Endothelial cell of umbilical vein (primary cell): ENCODE measurements at regions not wholly inside any gene's neighbourhood (a gene's known extent, or its start where the extent isn't known, plus 50 kb on each side); places are given as distances from the start of the nearest gene placed in this dataset.
"Not testable (repeated sequence)": the region's sequence is repeated elsewhere in the genome, so short reads cannot be mapped to it uniquely, and the experiment has no call there.

Experiments used
- BruUV-seq: library from RNA; stranded (reverse); fragments of 400-500 nt; replicated peaks from 2 replicates; lab custom pipeline; 2021; lab: Mats Ljungman, UMichigan
- CTCF ChIA-PET: fragments of 300-600, 350-600 bp; sonication (Branson Sonifier 250); formaldehyde crosslinking; loops from one replicate; lab custom pipeline; 2021; ENCODE audit warnings: antibody characterized with exemption, inconsistent platforms; lab: Charles Lee
- POLR2A ChIA-PET: fragments of 300-600, 350-600 bp; sonication (Branson Sonifier 250); formaldehyde crosslinking; loops from one replicate; lab custom pipeline; 2021; ENCODE audit warnings: antibody characterized with exemption, inconsistent platforms; lab: Charles Lee
- DNase-seq: peaks from one replicate; pipeline ENCODE4 v3.0.0-alpha.2; 2011; ENCODE audit warnings: low read depth, low spot score
- FAIRE-seq: peaks from 2 replicates; lab custom pipeline; 2011; peaks lifted over from hg19 to GRCh38; lab: Jason Lieb, UNC
- H2AFZ ChIP-seq: 2 replicates; pipeline ENCODE4 v1.6.0; 2012; ENCODE audit warnings: low read depth, low read length, control low read depth, inconsistent platforms
- H3K27ac ChIP-seq: 2 replicates; pipeline ENCODE4 v1.5.1; 2011; ENCODE audit warnings: low read depth, mild to moderate bottlenecking, control low read depth, low read length, moderate library complexity; ENCODE audit not compliant: insufficient read depth
- H3K27me3 ChIP-seq, 2 experiments: 2 replicates each; pipeline versions ENCODE4 v1.6.0 to v1.6.1; 2011; ENCODE audit warnings: low read length in 2 of 2, mixed read lengths in 1 of 2; ENCODE audit not compliant: control insufficient read depth in 2 of 2, insufficient read depth in 2 of 2
- H3K36me3 ChIP-seq, 2 experiments: 2 replicates in 1 of 2; 3 replicates in 1 of 2; pipeline ENCODE4 v1.5.1; 2011; ENCODE audit warnings: low read length in 2 of 2, mild to moderate bottlenecking in 1 of 2, moderate library complexity in 1 of 2; ENCODE audit not compliant: control insufficient read depth in 2 of 2, insufficient read depth in 2 of 2; ENCODE audit errors: extremely low read depth in 1 of 2
- H3K4me1 ChIP-seq: 3 replicates; pipeline ENCODE4 v1.5.1; 2011; ENCODE audit warnings: mild to moderate bottlenecking, low read length; ENCODE audit not compliant: control insufficient read depth, insufficient read depth; ENCODE audit errors: extremely low read depth
- H3K4me2 ChIP-seq: 2 replicates; pipeline ENCODE4 v1.6.1; 2011; ENCODE audit warnings: low read length, control low read depth, mixed read lengths; ENCODE audit not compliant: insufficient read depth
- H3K4me3 ChIP-seq, 3 experiments: fragments of 200-600 bp in 1 of 3; sonication (generic), shearing (Covaris generic) in 1 of 3; replicated peaks in 1 of 3; 2 replicates each; pipeline ENCODE4 v1.5.1; 2011 to 2016; ENCODE audit warnings: control low read depth in 3 of 3, low read length in 3 of 3, mild to moderate bottlenecking in 2 of 3, inconsistent platforms in 1 of 3, low read depth in 1 of 3, moderate library complexity in 1 of 3; ENCODE audit not compliant: insufficient read depth in 1 of 3
- H3K79me2 ChIP-seq: 2 replicates; pipeline ENCODE4 v1.6.0; 2012; ENCODE audit warnings: low read length, inconsistent platforms; ENCODE audit not compliant: control insufficient read depth, insufficient read depth
- H3K9ac ChIP-seq: replicated peaks from 2 replicates; pipeline ENCODE3; 2011; ENCODE audit warnings: low read length, control low read depth; ENCODE audit not compliant: insufficient read depth; ENCODE audit errors: extremely low read depth
- H3K9me1 ChIP-seq: replicated peaks from 3 replicates; pipeline ENCODE4 v1.6.0; 2011; ENCODE audit warnings: mild to moderate bottlenecking, low read length; ENCODE audit not compliant: control insufficient read depth, insufficient read depth; ENCODE audit errors: extremely low read depth
- H3K9me3 ChIP-seq: replicated peaks from 2 replicates; pipeline ENCODE4 v1.5.1; 2012; ENCODE audit warnings: low read length, inconsistent platforms; ENCODE audit not compliant: control insufficient read depth, insufficient read depth
- H4K20me1 ChIP-seq: replicated peaks from 2 replicates; pipeline ENCODE3; 2011; ENCODE audit warnings: mild to moderate bottlenecking, low read length; ENCODE audit not compliant: control insufficient read depth, insufficient read depth; ENCODE audit errors: extremely low read depth
- CTCF ChIP-seq, 2 donors: IDR thresholded peaks; 1 replicate in 1 of 2; 2 replicates in 1 of 2; pipeline ENCODE4 v1.5.1; 2011; ENCODE audit warnings: low read length in 2 of 2, mild to moderate bottlenecking in 2 of 2, moderate library complexity in 2 of 2, control low read depth in 1 of 2, inconsistent platforms in 1 of 2, low read depth in 1 of 2; ENCODE audit not compliant: insufficient read depth in 1 of 2; ENCODE audit errors: extremely low read depth in 1 of 2
- EZH2 ChIP-seq: IDR thresholded peaks from 2 replicates; pipeline ENCODE4 v1.6.1; 2012; ENCODE audit warnings: borderline replicate concordance, low read depth, mild to moderate bottlenecking, moderate library complexity, low read length, inconsistent platforms; ENCODE audit not compliant: severe bottlenecking
- FOS ChIP-seq: IDR thresholded peaks from 2 replicates; pipeline ENCODE4 v1.6.1; 2011; ENCODE audit warnings: mild to moderate bottlenecking, low read length, moderate library complexity, borderline replicate concordance; ENCODE audit not compliant: insufficient read depth
- GATA2 ChIP-seq: IDR thresholded peaks from 2 replicates; pipeline ENCODE4 v1.7.0; 2011; ENCODE audit warnings: low read depth, mild to moderate bottlenecking, moderate library complexity, mixed read lengths, low read length; ENCODE audit not compliant: insufficient read length, insufficient read depth
- JUN ChIP-seq: IDR thresholded peaks from 2 replicates; pipeline ENCODE4 v1.6.1; 2011; ENCODE audit warnings: borderline replicate concordance, low read depth; ENCODE audit not compliant: insufficient read length, insufficient read depth
- MAX ChIP-seq: IDR thresholded peaks from 2 replicates; pipeline ENCODE4 v1.6.1; 2011; ENCODE audit not compliant: insufficient read depth, insufficient read length
- MYC ChIP-seq: IDR thresholded peaks from one replicate; pipeline ENCODE4 v1.6.1; 2011; ENCODE audit warnings: mild to moderate bottlenecking, low read depth, low read length
- POLR2A ChIP-seq: IDR thresholded peaks from 2 replicates; pipeline ENCODE4 v1.6.1; 2012; ENCODE audit warnings: low read depth, mild to moderate bottlenecking, control low read depth, low read length
- POLR2AphosphoS5 ChIP-seq: IDR thresholded peaks from 2 replicates; pipeline ENCODE4 v1.6.1; 2012; ENCODE audit warnings: low read depth, mild to moderate bottlenecking, control low read depth, low read length, moderate library complexity; ENCODE audit not compliant: insufficient read depth
- dilution Hi-C: fragments of 300-500 bp; cut with MboI; formaldehyde crosslinking; loops from one replicate; pipeline ENCODE4 v1.15.0; 2019; ENCODE audit warnings: low sequenced_read_pairs; ENCODE audit not compliant: extremely low pct_ligation_motif_present
- intact Hi-C: fragments of 100-400 bp; cut with micrococcal nuclease; formaldehyde crosslinking; loops from one replicate; pipeline ENCODE4 v1.10.0; 2022

GRCh38 chr4:140219567-140219966, 65.6 kb upstream of the MAML3 start:
- ChIA-PET CTCF (no interaction called here), POLR2A (no interaction called here)
- H3K9ac ChIP-seq, result no peak overlapping the region
- H3K9me1 ChIP-seq, result no peaks in the 10 kb centered on the region
- H3K4me2 ChIP-seq, result no peak overlapping the region
- H2AFZ ChIP-seq, result no peak overlapping the region
- H4K20me1 ChIP-seq, result no peaks in the 10 kb centered on the region
- FAIRE-seq (no peak), DNase-seq (no peak)
- peaks cover 19% of the 10 kb centered on the region for H3K4me1 ChIP-seq
- intact Hi-C loops, result no loop called here
- BruUV-seq, result no TSS peak
- H3K27me3 ChIP-seq, result no peaks in the 10 kb centered on the region
- H3K4me3 ChIP-seq, result no peak overlapping the region
- no peaks in the 10 kb centered on the region for H3K9me3 ChIP-seq
- H3K36me3 ChIP-seq, result no peaks in the 10 kb centered on the region
- H3K79me2 ChIP-seq, result no peaks in the 10 kb centered on the region
- dilution Hi-C loops, result no loop called here
- no peak overlapping the region for H3K27ac ChIP-seq
- no peak for TF ChIP-seq POLR2AphosphoS5
- no peak for TF ChIP-seq GATA2
- TF ChIP-seq EZH2, result no peak
- TF ChIP-seq MYC, result no peak
- no peak for TF ChIP-seq CTCF (IDR thresholded peaks at IDR 0.05; ENCODE audit: extremely low read depth in 1 of 2, insufficient read depth in 1 of 2, low read depth in 1 of 2, low read length in 2 of 2)
- no peak for TF ChIP-seq JUN
- TF ChIP-seq POLR2A, result no peak
- no peak for TF ChIP-seq MAX
- TF ChIP-seq FOS, result no peak

GRCh38 chr4:140219070-140219469, 65.1 kb upstream of the MAML3 start:
- intact Hi-C loops, H3K4me2 ChIP-seq, H4K20me1 ChIP-seq, BruUV-seq, dilution Hi-C loops, FAIRE-seq, H3K27me3 ChIP-seq, CTCF ChIA-PET, H3K9me1 ChIP-seq, H3K9ac ChIP-seq, POLR2A ChIA-PET, DNase-seq, H3K79me2 ChIP-seq, H3K9me3 ChIP-seq, H3K27ac ChIP-seq, H3K4me3 ChIP-seq, H3K36me3 ChIP-seq, H2AFZ ChIP-seq: not testable (repeated sequence)
- peaks cover 19% of the 10 kb centered on the region for H3K4me1 ChIP-seq
